H1 (cell line): ENCODE measurements at regions not wholly inside any gene's neighbourhood (a gene's known extent, or its start where the extent isn't known, plus 50 kb on each side); places are given as distances from the start of the nearest gene placed in this dataset.

Source experiments
- CTCF ChIA-PET: fragments of 300-600 bp; sonication (Branson Sonifier 250); formaldehyde crosslinking; loops from one replicate; lab custom pipeline; 2021; ENCODE audit not compliant: partially characterized antibody; lab: Charles Lee
- POLR2A ChIA-PET: fragments of 300-600 bp; sonication (Branson Sonifier 250); formaldehyde crosslinking; loops from one replicate; lab custom pipeline; 2021; ENCODE audit warnings: inconsistent platforms; ENCODE audit not compliant: partially characterized antibody; lab: Charles Lee
- DNase-seq, 2 experiments: peaks; one replicate each; pipeline versions ENCODE4 v3.0.0 to v3.0.0-alpha.2; 2010 to 2022; ENCODE audit warnings: low spot score in 2 of 2, low read depth in 1 of 2, mixed read lengths in 1 of 2
- FAIRE-seq: peaks from 2 replicates; lab custom pipeline; 2011; peaks lifted over from hg19 to GRCh38; lab: Jason Lieb, UNC
- H2AFZ ChIP-seq: 2 replicates; pipeline ENCODE4 v1.8.1; 2012; ENCODE audit warnings: low read length, inconsistent platforms
- H2AK5ac ChIP-seq: 2 replicates; pipeline ENCODE4 v1.6.1; 2013; ENCODE audit warnings: low read depth, low read length
- H2BK120ac ChIP-seq: replicated peaks from 2 replicates; pipeline ENCODE3; 2013; ENCODE audit warnings: low read depth, low read length, inconsistent platforms
- H2BK12ac ChIP-seq: 2 replicates; pipeline ENCODE4 v1.6.1; 2013; ENCODE audit warnings: low read depth, low read length
- H2BK15ac ChIP-seq: 2 replicates; pipeline ENCODE4 v1.6.1; 2013; ENCODE audit warnings: low read length
- H2BK20ac ChIP-seq: 2 replicates; pipeline ENCODE4 v1.6.1; 2013; ENCODE audit warnings: low read length
- H2BK5ac ChIP-seq: 2 replicates; pipeline ENCODE4 v1.6.1; 2013; ENCODE audit warnings: low read depth, low read length
- H3K14ac ChIP-seq: 2 replicates; pipeline ENCODE4 v1.6.1; 2013; ENCODE audit warnings: inconsistent platforms; ENCODE audit not compliant: insufficient read length
- H3K18ac ChIP-seq: 2 replicates; pipeline ENCODE4 v1.6.1; 2013; ENCODE audit warnings: low read length; ENCODE audit errors: extremely low read depth
- H3K23ac ChIP-seq: 2 replicates; pipeline ENCODE4 v1.6.1; 2013; ENCODE audit warnings: inconsistent platforms; ENCODE audit not compliant: insufficient read length
- H3K23me2 ChIP-seq: 2 replicates; pipeline ENCODE4 v1.6.1; 2013; ENCODE audit warnings: low read depth, low read length
- H3K27ac ChIP-seq: 2 replicates; pipeline ENCODE4 v1.6.1; 2011; ENCODE audit warnings: low read depth, low read length, inconsistent platforms
- H3K27me3 ChIP-seq, 4 experiments: replicated peaks in 1 of 4; 1 replicate in 1 of 4; 2 replicates in 3 of 4; pipeline versions ENCODE4 v1.6.1 to v1.8.1; 2011 to 2013; ENCODE audit warnings: low read length in 3 of 4, mild to moderate bottlenecking in 3 of 4, inconsistent platforms in 2 of 4, mixed read lengths in 2 of 4, moderate library complexity in 1 of 4; ENCODE audit not compliant: control insufficient read depth in 3 of 4, insufficient read depth in 3 of 4; ENCODE audit errors: extremely low read depth in 1 of 4
- H3K36me3 ChIP-seq, 4 experiments: 2 replicates each; pipeline versions ENCODE4 v1.6.1 to v1.8.1; 2011 to 2013; ENCODE audit warnings: mild to moderate bottlenecking in 4 of 4, low read length in 3 of 4, moderate library complexity in 2 of 4, control low read depth in 1 of 4, inconsistent platforms in 1 of 4; ENCODE audit not compliant: insufficient read depth in 4 of 4, control insufficient read depth in 2 of 4
- H3K4ac ChIP-seq: replicated peaks from 2 replicates; pipeline ENCODE3; 2013; ENCODE audit warnings: low read length, low read depth, mixed read lengths, inconsistent platforms; ENCODE audit not compliant: insufficient read length
- H3K4me1 ChIP-seq, 4 experiments: replicated peaks in 1 of 4; 1 replicate in 1 of 4; 2 replicates in 3 of 4; pipeline versions ENCODE4 v1.6.1 to v1.8.1; 2011 to 2013; ENCODE audit warnings: low read length in 3 of 4, inconsistent platforms in 2 of 4, mixed read lengths in 1 of 4; ENCODE audit not compliant: insufficient read depth in 4 of 4, control insufficient read depth in 3 of 4
- H3K4me2 ChIP-seq, 2 experiments: 2 replicates each; pipeline versions ENCODE4 v1.6.1 to v1.8.1; 2011 to 2013; ENCODE audit warnings: low read depth in 2 of 2, low read length in 2 of 2, control low read depth in 1 of 2, inconsistent platforms in 1 of 2, mild to moderate bottlenecking in 1 of 2; ENCODE audit not compliant: insufficient read depth in 1 of 2
- H3K4me3 ChIP-seq, 4 experiments: fragments of 200-600, 300-600 bp in 1 of 4; sonication (generic), shearing (Covaris generic), sonication (Bioruptor Twin) in 1 of 4; 2 replicates each; pipeline versions ENCODE4 v1.5.1 to v1.8.1; 2011 to 2016; ENCODE audit warnings: low read length in 4 of 4, low read depth in 3 of 4, control low read depth in 2 of 4, inconsistent platforms in 2 of 4, mild to moderate bottlenecking in 2 of 4, mixed read lengths in 1 of 4, moderate library complexity in 1 of 4; ENCODE audit not compliant: insufficient read depth in 2 of 4; ENCODE audit errors: extremely low read depth in 1 of 4
- H3K56ac ChIP-seq: replicated peaks from 2 replicates; pipeline ENCODE3; 2013; ENCODE audit warnings: low read depth, mild to moderate bottlenecking, mixed read lengths, low read length, inconsistent platforms; ENCODE audit not compliant: insufficient read length
- H3K79me1 ChIP-seq: 2 replicates; pipeline ENCODE4 v1.6.1; 2013; ENCODE audit warnings: low read depth, low read length, control low read depth
- H3K79me2 ChIP-seq, 2 experiments: 2 replicates each; pipeline versions ENCODE4 v1.6.1 to v1.8.1; 2012 to 2013; ENCODE audit warnings: low read length in 2 of 2, mild to moderate bottlenecking in 2 of 2, inconsistent platforms in 1 of 2; ENCODE audit not compliant: insufficient read depth in 2 of 2, control insufficient read depth in 1 of 2
- H3K9ac ChIP-seq, 4 experiments: replicated peaks in 1 of 4; 1 replicate in 1 of 4; 2 replicates in 3 of 4; pipeline versions ENCODE4 v1.6.1 to v1.8.1; 2011 to 2013; ENCODE audit warnings: low read depth in 3 of 4, low read length in 3 of 4, control low read depth in 2 of 4, mild to moderate bottlenecking in 2 of 4, moderate library complexity in 2 of 4, inconsistent platforms in 1 of 4; ENCODE audit errors: extremely low read depth in 1 of 4
- H3K9me3 ChIP-seq, 2 experiments: 2 replicates each; pipeline versions ENCODE4 v1.6.1 to v1.8.1; 2012 to 2013; ENCODE audit warnings: mild to moderate bottlenecking in 2 of 2, moderate library complexity in 2 of 2, control low read depth in 1 of 2, inconsistent platforms in 1 of 2, low read depth in 1 of 2, low read length in 1 of 2, mixed read lengths in 1 of 2; ENCODE audit not compliant: insufficient read depth in 2 of 2
- H4K20me1 ChIP-seq, 2 experiments: replicated peaks in 1 of 2; 2 replicates each; pipeline versions ENCODE3 to v1.8.1; 2011 to 2013; ENCODE audit warnings: inconsistent platforms in 2 of 2, low read length in 2 of 2, mild to moderate bottlenecking in 1 of 2; ENCODE audit not compliant: insufficient read depth in 2 of 2, control insufficient read depth in 1 of 2
- H4K5ac ChIP-seq: 2 replicates; pipeline ENCODE4 v1.6.1; 2013; ENCODE audit warnings: low read length, low read depth, mixed read lengths, inconsistent platforms; ENCODE audit not compliant: insufficient read length
- H4K8ac ChIP-seq: 2 replicates; pipeline ENCODE4 v1.8.0; 2013; ENCODE audit warnings: mild to moderate bottlenecking, moderate library complexity, low read length, inconsistent platforms; ENCODE audit not compliant: insufficient read depth; ENCODE audit errors: extremely low read depth
- H4K91ac ChIP-seq: replicated peaks from 2 replicates; pipeline ENCODE3; 2013; ENCODE audit warnings: low read length, mixed read lengths, inconsistent platforms; ENCODE audit not compliant: insufficient read length
- BCL11A ChIP-seq, 2 experiments: IDR thresholded peaks; one replicate each; pipeline ENCODE4 v1.6.1; 2011; ENCODE audit warnings: low read depth in 2 of 2, low read length in 2 of 2, mild to moderate bottlenecking in 2 of 2
- CEBPB ChIP-seq: IDR thresholded peaks from 2 replicates; pipeline ENCODE4 v1.6.1; 2012; ENCODE audit warnings: low read depth, low read length
- EGR1 ChIP-seq: IDR thresholded peaks from 2 replicates; pipeline ENCODE4 v1.6.1; 2011; ENCODE audit warnings: low read depth, low read length, borderline replicate concordance
- GABPA ChIP-seq: IDR thresholded peaks from 2 replicates; pipeline ENCODE4 v1.6.1; 2011; ENCODE audit warnings: mild to moderate bottlenecking, low read length, moderate library complexity, borderline replicate concordance; ENCODE audit not compliant: insufficient read depth
- KDM1A ChIP-seq: fragments of 200-600, 300-600 bp; sonication (generic); IDR thresholded peaks from 2 replicates; pipeline ENCODE4 v1.7.1; 2016; ENCODE audit warnings: mild to moderate bottlenecking, low read length, borderline replicate concordance
- POU5F1 ChIP-seq: IDR thresholded peaks from 2 replicates; pipeline ENCODE4 v1.6.1; 2011; ENCODE audit warnings: low read depth, mild to moderate bottlenecking, low read length, moderate library complexity
- SUZ12 ChIP-seq: fragments of 200-600 bp; sonication (generic); IDR thresholded peaks from 2 replicates; pipeline ENCODE4 v1.6.1; 2012; ENCODE audit warnings: mild to moderate bottlenecking, inconsistent platforms, low read length, moderate library complexity, mixed read lengths
- TAF1 ChIP-seq: IDR thresholded peaks from 2 replicates; pipeline ENCODE4 v1.6.1; 2011; ENCODE audit warnings: mild to moderate bottlenecking, low read depth, low read length
- TCF12 ChIP-seq: IDR thresholded peaks from 2 replicates; pipeline ENCODE4 v1.6.1; 2011; ENCODE audit warnings: low read depth, mild to moderate bottlenecking, low read length
- ZNF274 ChIP-seq: IDR thresholded peaks from 2 replicates; pipeline ENCODE4 v1.7.0; 2012; ENCODE audit warnings: low read length, borderline replicate concordance; ENCODE audit errors: extremely low read depth
- WGBS, 2 experiments: shearing (Covaris generic) in 1 of 2; methylation state at CpG; one replicate each; pipeline versions ENCODE4 v1.1.6 to v1.1.7; 2013 to 2015; ENCODE audit warnings: low lambda C conversion rate in 2 of 2, mixed read lengths in 2 of 2, inconsistent platforms in 1 of 2, low coverage in 1 of 2, missing lambda C conversion rate in 1 of 2; ENCODE audit not compliant: insufficient replicate concordance in 2 of 2, insufficient coverage in 1 of 2, insufficient read length in 1 of 2; ENCODE audit errors: extremely low coverage in 1 of 2, missing lambda C conversion rate in 1 of 2; 5-methylcytosine and 5-hydroxymethylcytosine counted together
- TF ChIP-seq, protein P1 (sequence below): IDR thresholded peaks from 2 replicates; pipeline ENCODE4 v1.6.1; 2012; ENCODE audit warnings: inconsistent platforms
- TF ChIP-seq, protein P2 (sequence below): IDR thresholded peaks from 2 replicates; pipeline ENCODE4 v1.6.1; 2011; ENCODE audit warnings: low read length, improper control_type of control experiment

DNA sequence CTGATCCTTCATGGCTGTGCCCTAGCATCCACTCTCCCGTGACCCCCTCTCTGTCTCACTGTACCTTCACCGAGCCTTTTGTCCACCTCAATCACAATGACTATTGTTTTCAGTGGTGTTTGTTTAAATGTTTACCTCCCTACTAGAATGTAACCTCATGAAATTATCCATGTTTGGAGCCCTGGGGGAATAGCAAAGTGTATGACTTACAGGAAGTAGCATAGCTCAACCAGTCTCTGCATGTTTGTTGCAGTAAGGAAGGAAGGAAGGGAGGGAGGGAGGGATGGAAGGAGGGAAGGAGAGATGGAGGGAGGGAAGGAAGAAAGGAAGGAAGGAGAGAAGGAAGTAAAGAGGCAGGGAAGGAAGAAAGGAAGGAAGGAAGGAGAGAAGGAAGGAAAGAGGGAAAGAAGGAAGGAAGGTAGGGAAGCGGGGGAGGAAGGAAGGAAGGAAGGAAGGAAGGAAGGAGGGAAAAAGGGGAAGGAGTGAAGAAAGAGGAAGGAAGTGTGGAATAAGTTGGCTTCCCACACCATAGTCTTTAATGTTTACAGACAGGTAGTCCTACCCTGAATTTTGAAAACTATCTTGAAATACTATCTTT lies 421.4 kb downstream of the COG6 start:
- no peak overlapping the region for H4K91ac ChIP-seq
- no peaks in the 10 kb centered on the region for H3K79me1 ChIP-seq
- H3K4ac ChIP-seq: no peak overlapping the region
- H2AFZ ChIP-seq: no peak overlapping the region
- H2BK12ac ChIP-seq: no peak overlapping the region
- no peak overlapping the region for H3K27ac ChIP-seq
- no peak overlapping the region for H2BK5ac ChIP-seq
- no peaks in the 10 kb centered on the region for H3K79me2 ChIP-seq
- no peak overlapping the region for H2AK5ac ChIP-seq
- no peak overlapping the region for H4K5ac ChIP-seq
- H3K4me3 ChIP-seq: no peak overlapping the region
- no peak overlapping the region for H3K18ac ChIP-seq
- H3K4me2 ChIP-seq: no peak overlapping the region
- no peak overlapping the region for H2BK20ac ChIP-seq
- no peak overlapping the region for H3K56ac ChIP-seq
- ChIA-PET POLR2A (no interaction called here), CTCF (interaction anchor here (0.6 to 0.9 kb wide), 2 partner anchors 8 to 17 kb away, joined by 3 to 4 read pairs; no protein-coding TSS in a partner anchor)
- H2BK15ac ChIP-seq: no peak overlapping the region
- H3K9ac ChIP-seq: no peak overlapping the region
- WGBS, 2 experiments: 84% methylated on average over 3 of the region's 3 CpGs; no CpG with 5 or more reads in 1 of the 2 experiments
- H3K27me3 ChIP-seq: no peaks in the 10 kb centered on the region
- DNase-seq (no peak), FAIRE-seq (no peak)
- TF ChIP-seq SUZ12: no peak
- no peak for TF ChIP-seq CEBPB
- no peak for TF ChIP-seq TAF1
- TF ChIP-seq POU5F1: no peak
- no peak for TF ChIP-seq BCL11A (IDR thresholded peaks at IDR 0.05; ENCODE audit: low read depth in 2 of 2, low read length in 2 of 2)
- no peak for TF ChIP-seq KDM1A
- TF ChIP-seq, protein P1, sequence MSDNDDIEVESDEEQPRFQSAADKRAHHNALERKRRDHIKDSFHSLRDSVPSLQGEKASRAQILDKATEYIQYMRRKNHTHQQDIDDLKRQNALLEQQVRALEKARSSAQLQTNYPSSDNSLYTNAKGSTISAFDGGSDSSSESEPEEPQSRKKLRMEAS: no peak
- TF ChIP-seq ZNF274: no peak
- no peak for TF ChIP-seq EGR1
- no peak for TF ChIP-seq GABPA
- TF ChIP-seq TCF12: no peak
- TF ChIP-seq, protein P2, sequence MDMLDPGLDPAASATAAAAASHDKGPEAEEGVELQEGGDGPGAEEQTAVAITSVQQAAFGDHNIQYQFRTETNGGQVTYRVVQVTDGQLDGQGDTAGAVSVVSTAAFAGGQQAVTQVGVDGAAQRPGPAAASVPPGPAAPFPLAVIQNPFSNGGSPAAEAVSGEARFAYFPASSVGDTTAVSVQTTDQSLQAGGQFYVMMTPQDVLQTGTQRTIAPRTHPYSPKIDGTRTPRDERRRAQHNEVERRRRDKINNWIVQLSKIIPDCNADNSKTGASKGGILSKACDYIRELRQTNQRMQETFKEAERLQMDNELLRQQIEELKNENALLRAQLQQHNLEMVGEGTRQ: no peak
- H3K14ac ChIP-seq: no peak overlapping the region
- no peaks in the 10 kb centered on the region for H3K36me3 ChIP-seq
- H4K20me1 ChIP-seq: no peaks in the 10 kb centered on the region
- H2BK120ac ChIP-seq: no peak overlapping the region
- H3K4me1 ChIP-seq: peaks cover 0 to 5% (median 2%) of the 10 kb centered on the region in 4 experiments; a peak in 4 of 7 replicates
- H3K9me3 ChIP-seq: 0 out of 4 replicates have a peak, but pooled peaks cover 0 to 5% of the 10 kb centered on the region in 2 experiments
- H3K23ac ChIP-seq: no peak overlapping the region
- no peaks in the 10 kb centered on the region for H3K23me2 ChIP-seq
- no peak overlapping the region for H4K8ac ChIP-seq
